Natural killer cell treated with Interleukin-12 subunit alpha and Interleukin-12 subunit beta and Interleukin-15 and Interleukin-18, amount 100 ng/mL, for 72 hours (primary cell): ENCODE measurements at regions not wholly inside any gene's neighbourhood (a gene's known extent, or its start where the extent isn't known, plus 50 kb on each side); places are given as distances from the start of the nearest gene placed in this dataset.

Experiments used
- ATAC-seq, 2 donors: fragments of 150-1000 bp; cut with Tn5 transposase in 1 of 2; sonication (Bioruptor Pico), chemical (Tn5 transposase) in 1 of 2; 2 replicates each; pipeline ENCODE4 v1.10.0; 2021
- DNase-seq: peaks from one replicate; pipeline ENCODE4 v3.0.0; 2022; ENCODE audit warnings: low spot score
- H3K27ac Mint-ChIP-seq, 2 donors: 1 replicate in 1 of 2; 2 replicates in 1 of 2; pipeline ENCODE4 v1.8.0; 2022; ENCODE audit warnings: mixed read lengths in 2 of 2, mild to moderate bottlenecking in 1 of 2, moderate library complexity in 1 of 2
- H3K27me3 Mint-ChIP-seq, 2 donors: 1 replicate in 1 of 2; 2 replicates in 1 of 2; pipeline ENCODE4 v1.8.0; 2022; ENCODE audit warnings: mixed read lengths in 2 of 2
- H3K36me3 Mint-ChIP-seq: one replicate; pipeline ENCODE4 v1.8.0; 2022; ENCODE audit warnings: mixed read lengths
- H3K4me1 Mint-ChIP-seq, 2 donors: 1 replicate in 1 of 2; 2 replicates in 1 of 2; pipeline ENCODE4 v1.8.0; 2022; ENCODE audit warnings: low read depth in 2 of 2, mixed read lengths in 2 of 2, mild to moderate bottlenecking in 1 of 2
- H3K4me3 Mint-ChIP-seq: one replicate; pipeline ENCODE4 v1.8.0; 2022; ENCODE audit warnings: mixed read lengths
- H3K9me3 Mint-ChIP-seq: 2 replicates; pipeline ENCODE4 v1.8.0; 2022; ENCODE audit warnings: mixed read lengths

GRCh38 chr6:23357185-23357766, 768.7 kb upstream of the NRSN1 start:
- peaks cover 17% of the 10 kb centered on the region for H3K9me3 Mint-ChIP-seq
- H3K27me3 Mint-ChIP-seq, result no peaks in the 10 kb centered on the region
- no peaks in the 10 kb centered on the region for H3K4me1 Mint-ChIP-seq
- ATAC-seq (no peak), DNase-seq (no peak)
- no peaks in the 10 kb centered on the region for H3K36me3 Mint-ChIP-seq
- no peak overlapping the region for H3K4me3 Mint-ChIP-seq
- H3K27ac Mint-ChIP-seq, result no peak overlapping the region

GRCh38 chr6:23365732-23366131, 760.3 kb upstream of the NRSN1 start:
- Mint-ChIP-seq H3K27me3 (no peaks in the 10 kb centered on the region), H3K36me3 (peaks cover 14% of the 10 kb centered on the region), H3K4me3 (no peak overlapping the region), H3K9me3 (peaks cover 25% of the 10 kb centered on the region), H3K27ac (no peak overlapping the region), H3K4me1 (no peaks in the 10 kb centered on the region)
- ATAC-seq, result no peak
- no peak for DNase-seq

- no peak overlapping the region for H3K4me3 Mint-ChIP-seq
- H3K27ac Mint-ChIP-seq, result no peak overlapping the region
- H3K27me3 Mint-ChIP-seq, result no peaks in the 10 kb centered on the region
- H3K4me1 Mint-ChIP-seq, result no peaks in the 10 kb centered on the region
- no peak for ATAC-seq
- H3K9me3 Mint-ChIP-seq, result peaks cover 16% of the 10 kb centered on the region
- H3K36me3 Mint-ChIP-seq, result peaks cover 14% of the 10 kb centered on the region
- DNase-seq, result no peak
Observed at GRCh38 chr6:23367311-23367710, 758.7 kb upstream of the NRSN1 start.

- no peak overlapping the region for H3K27ac Mint-ChIP-seq
- ATAC-seq, result no peak
- H3K4me1 Mint-ChIP-seq, result no peaks in the 10 kb centered on the region
- no peak for DNase-seq
- peaks cover 12% of the 10 kb centered on the region for H3K36me3 Mint-ChIP-seq
- no peaks in the 10 kb centered on the region for H3K27me3 Mint-ChIP-seq
- H3K4me3 Mint-ChIP-seq, result no peak overlapping the region
- peaks cover 15% of the 10 kb centered on the region for H3K9me3 Mint-ChIP-seq
Observed at GRCh38 chr6:23368557-23368956, 757.5 kb upstream of the NRSN1 start.

- peaks cover 18% of the 10 kb centered on the region for H3K9me3 Mint-ChIP-seq
- H3K4me1 Mint-ChIP-seq, result no peaks in the 10 kb centered on the region
- H3K4me3 Mint-ChIP-seq, result no peak overlapping the region
- H3K27me3 Mint-ChIP-seq, result no peaks in the 10 kb centered on the region
- no peak overlapping the region for H3K27ac Mint-ChIP-seq
- no peak for ATAC-seq
- DNase-seq, result no peak
- H3K36me3 Mint-ChIP-seq, result peaks cover 9% of the 10 kb centered on the region
Observed at GRCh38 chr6:23370051-23370450, 756.0 kb upstream of the NRSN1 start.

- H3K27me3 Mint-ChIP-seq, result no peaks in the 10 kb centered on the region
- no peak overlapping the region for H3K27ac Mint-ChIP-seq
- H3K36me3 Mint-ChIP-seq, result peaks cover 9% of the 10 kb centered on the region
- no peak for ATAC-seq
- H3K4me3 Mint-ChIP-seq, result no peak overlapping the region
- no peak for DNase-seq
- H3K9me3 Mint-ChIP-seq, result peaks cover 18% of the 10 kb centered on the region
- no peaks in the 10 kb centered on the region for H3K4me1 Mint-ChIP-seq
Observed at GRCh38 chr6:23371132-23371915, 754.7 kb upstream of the NRSN1 start.

GRCh38 chr6:23377830-23378229, 748.2 kb upstream of the NRSN1 start:
- Mint-ChIP-seq H3K9me3 (peaks cover 13% of the 10 kb centered on the region), H3K27ac (no peak overlapping the region), H3K27me3 (no peaks in the 10 kb centered on the region), H3K36me3 (no peaks in the 10 kb centered on the region), H3K4me1 (no peaks in the 10 kb centered on the region), H3K4me3 (no peak overlapping the region)
- DNase-seq (no peak), ATAC-seq (no peak)

GRCh38 chr6:23380465-23380864, 745.5 kb upstream of the NRSN1 start:
- Mint-ChIP-seq H3K36me3 (no peaks in the 10 kb centered on the region), H3K4me1 (no peaks in the 10 kb centered on the region), H3K27ac (no peak overlapping the region), H3K9me3 (peaks cover 7% of the 10 kb centered on the region), H3K4me3 (no peak overlapping the region), H3K27me3 (no peaks in the 10 kb centered on the region)
- DNase-seq (no peak), ATAC-seq (no peak)

GRCh38 chr6:23388086-23388783, 737.8 kb upstream of the NRSN1 start:
- Mint-ChIP-seq H3K27ac (no peak overlapping the region), H3K4me3 (no peak overlapping the region), H3K27me3 (no peaks in the 10 kb centered on the region), H3K36me3 (no peaks in the 10 kb centered on the region), H3K9me3 (peaks cover 6% of the 10 kb centered on the region), H3K4me1 (no peaks in the 10 kb centered on the region)
- no peak for ATAC-seq
- DNase-seq, result no peak

- no peaks in the 10 kb centered on the region for H3K27me3 Mint-ChIP-seq
- H3K27ac Mint-ChIP-seq, result no peak overlapping the region
- DNase-seq, result no peak
- no peaks in the 10 kb centered on the region for H3K36me3 Mint-ChIP-seq
- peaks cover 9% of the 10 kb centered on the region for H3K9me3 Mint-ChIP-seq
- no peaks in the 10 kb centered on the region for H3K4me1 Mint-ChIP-seq
- H3K4me3 Mint-ChIP-seq, result no peak overlapping the region
- no peak for ATAC-seq
Observed at GRCh38 chr6:23389386-23389785, 736.6 kb upstream of the NRSN1 start.

- H3K4me1 Mint-ChIP-seq, result no peaks in the 10 kb centered on the region
- H3K9me3 Mint-ChIP-seq, result peaks cover 12% of the 10 kb centered on the region
- ATAC-seq, result no peak
- no peak overlapping the region for H3K4me3 Mint-ChIP-seq
- no peaks in the 10 kb centered on the region for H3K27me3 Mint-ChIP-seq
- no peaks in the 10 kb centered on the region for H3K36me3 Mint-ChIP-seq
- H3K27ac Mint-ChIP-seq, result no peak overlapping the region
- no peak for DNase-seq
Observed at GRCh38 chr6:23390221-23390620, 735.8 kb upstream of the NRSN1 start.

- H3K36me3 Mint-ChIP-seq, result no peaks in the 10 kb centered on the region
- no peaks in the 10 kb centered on the region for H3K4me1 Mint-ChIP-seq
- H3K27me3 Mint-ChIP-seq, result no peaks in the 10 kb centered on the region
- no peak overlapping the region for H3K27ac Mint-ChIP-seq
- ATAC-seq (no peak), DNase-seq (no peak)
- peaks cover 12% of the 10 kb centered on the region for H3K9me3 Mint-ChIP-seq
- no peak overlapping the region for H3K4me3 Mint-ChIP-seq
Observed at GRCh38 chr6:23394681-23395080, 731.3 kb upstream of the NRSN1 start.

- peaks cover 12% of the 10 kb centered on the region for H3K9me3 Mint-ChIP-seq
- no peaks in the 10 kb centered on the region for H3K4me1 Mint-ChIP-seq
- no peak overlapping the region for H3K27ac Mint-ChIP-seq
- H3K36me3 Mint-ChIP-seq, result no peaks in the 10 kb centered on the region
- no peak overlapping the region for H3K4me3 Mint-ChIP-seq
- ATAC-seq (no peak), DNase-seq (no peak)
- H3K27me3 Mint-ChIP-seq, result no peaks in the 10 kb centered on the region
Observed at GRCh38 chr6:23395381-23395780, 730.6 kb upstream of the NRSN1 start.

GRCh38 chr6:23396949-23397348, 729.1 kb upstream of the NRSN1 start:
- Mint-ChIP-seq H3K36me3 (no peaks in the 10 kb centered on the region), H3K9me3 (peaks cover 12% of the 10 kb centered on the region), H3K27me3 (no peaks in the 10 kb centered on the region), H3K27ac (no peak overlapping the region), H3K4me3 (no peak overlapping the region), H3K4me1 (no peaks in the 10 kb centered on the region)
- no peak for DNase-seq
- no peak for ATAC-seq
